ENCODE measurements at regions not wholly inside any gene's neighbourhood (a gene's known extent, or its start where the extent isn't known, plus 50 kb on each side); places are given as distances from the start of the nearest gene placed in this dataset.

GRCh38 chr2:12265646-12266045, 451.1 kb upstream of the TRIB2 start:
- TF ChIP-seq, protein P1, sequence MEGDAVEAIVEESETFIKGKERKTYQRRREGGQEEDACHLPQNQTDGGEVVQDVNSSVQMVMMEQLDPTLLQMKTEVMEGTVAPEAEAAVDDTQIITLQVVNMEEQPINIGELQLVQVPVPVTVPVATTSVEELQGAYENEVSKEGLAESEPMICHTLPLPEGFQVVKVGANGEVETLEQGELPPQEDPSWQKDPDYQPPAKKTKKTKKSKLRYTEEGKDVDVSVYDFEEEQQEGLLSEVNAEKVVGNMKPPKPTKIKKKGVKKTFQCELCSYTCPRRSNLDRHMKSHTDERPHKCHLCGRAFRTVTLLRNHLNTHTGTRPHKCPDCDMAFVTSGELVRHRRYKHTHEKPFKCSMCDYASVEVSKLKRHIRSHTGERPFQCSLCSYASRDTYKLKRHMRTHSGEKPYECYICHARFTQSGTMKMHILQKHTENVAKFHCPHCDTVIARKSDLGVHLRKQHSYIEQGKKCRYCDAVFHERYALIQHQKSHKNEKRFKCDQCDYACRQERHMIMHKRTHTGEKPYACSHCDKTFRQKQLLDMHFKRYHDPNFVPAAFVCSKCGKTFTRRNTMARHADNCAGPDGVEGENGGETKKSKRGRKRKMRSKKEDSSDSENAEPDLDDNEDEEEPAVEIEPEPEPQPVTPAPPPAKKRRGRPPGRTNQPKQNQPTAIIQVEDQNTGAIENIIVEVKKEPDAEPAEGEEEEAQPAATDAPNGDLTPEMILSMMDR (IDR thresholded peaks at IDR 0.05 in 2 of 3, conservative IDR thresholded peaks at IDR 0.05 in 1 of 3; ENCODE audit: borderline replicate concordance in 1 of 3, insufficient read depth in 1 of 3, low read depth in 2 of 3, low read length in 2 of 3) = no peak
- TF ChIP-seq ZBTB33 (IDR thresholded peaks at IDR 0.05; ENCODE audit: extremely low read depth, insufficient replicate concordance, low read length) = no peak
- TF ChIP-seq POLR2A (IDR thresholded peaks at IDR 0.05; ENCODE audit: borderline replicate concordance, extremely low read depth, insufficient read depth, insufficient read length) = no peak
- no peak for TF ChIP-seq ZFX (IDR thresholded peaks at IDR 0.05)
- TF ChIP-seq, protein P2, sequence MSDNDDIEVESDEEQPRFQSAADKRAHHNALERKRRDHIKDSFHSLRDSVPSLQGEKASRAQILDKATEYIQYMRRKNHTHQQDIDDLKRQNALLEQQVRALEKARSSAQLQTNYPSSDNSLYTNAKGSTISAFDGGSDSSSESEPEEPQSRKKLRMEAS (IDR thresholded peaks at IDR 0.05) = no peak
- TF ChIP-seq EZH2phosphoT487 (IDR thresholded peaks at IDR 0.05; ENCODE audit: borderline replicate concordance) = no peak
